ENCODE measurements at regions not wholly inside any gene's neighbourhood (a gene's known extent, or its start where the extent isn't known, plus 50 kb on each side); places are given as distances from the start of the nearest gene placed in this dataset.

GRCh38 chr7:38086857-38087256 lies 91.2 kb upstream of the STARD3NL start:
- TF ChIP-seq POLR2A (IDR thresholded peaks at IDR 0.05) (no peak), POLR2AphosphoS5 (IDR thresholded peaks at IDR 0.05) (no peak)
- TF ChIP-seq, protein P1, sequence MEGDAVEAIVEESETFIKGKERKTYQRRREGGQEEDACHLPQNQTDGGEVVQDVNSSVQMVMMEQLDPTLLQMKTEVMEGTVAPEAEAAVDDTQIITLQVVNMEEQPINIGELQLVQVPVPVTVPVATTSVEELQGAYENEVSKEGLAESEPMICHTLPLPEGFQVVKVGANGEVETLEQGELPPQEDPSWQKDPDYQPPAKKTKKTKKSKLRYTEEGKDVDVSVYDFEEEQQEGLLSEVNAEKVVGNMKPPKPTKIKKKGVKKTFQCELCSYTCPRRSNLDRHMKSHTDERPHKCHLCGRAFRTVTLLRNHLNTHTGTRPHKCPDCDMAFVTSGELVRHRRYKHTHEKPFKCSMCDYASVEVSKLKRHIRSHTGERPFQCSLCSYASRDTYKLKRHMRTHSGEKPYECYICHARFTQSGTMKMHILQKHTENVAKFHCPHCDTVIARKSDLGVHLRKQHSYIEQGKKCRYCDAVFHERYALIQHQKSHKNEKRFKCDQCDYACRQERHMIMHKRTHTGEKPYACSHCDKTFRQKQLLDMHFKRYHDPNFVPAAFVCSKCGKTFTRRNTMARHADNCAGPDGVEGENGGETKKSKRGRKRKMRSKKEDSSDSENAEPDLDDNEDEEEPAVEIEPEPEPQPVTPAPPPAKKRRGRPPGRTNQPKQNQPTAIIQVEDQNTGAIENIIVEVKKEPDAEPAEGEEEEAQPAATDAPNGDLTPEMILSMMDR (IDR thresholded peaks at IDR 0.05 in 8 of 11, conservative IDR thresholded peaks at IDR 0.05 in 3 of 11) = no peak

Data from spleen (tissue), 7 donors.